B cell (primary cell): ENCODE measurements at regions not wholly inside any gene's neighbourhood (a gene's known extent, or its start where the extent isn't known, plus 50 kb on each side); places are given as distances from the start of the nearest gene placed in this dataset.

Experiments used
- ATAC-seq: fragments of 200-7000 bp; cut with Tn5 transposase; one replicate; pipeline ENCODE4 v1.10.0; 2021; ENCODE audit warnings: low read depth, mild to moderate bottlenecking, moderate number of reproducible peaks, moderate library complexity
- CTCF ChIA-PET: fragments of 350-600 bp; sonication (Branson Sonifier 250); formaldehyde crosslinking; loops from one replicate; lab custom pipeline; 2021; ENCODE audit warnings: antibody characterized with exemption, inconsistent platforms; lab: Charles Lee
- POLR2A ChIA-PET: fragments of 350-600 bp; sonication (Branson Sonifier 250); formaldehyde crosslinking; loops from one replicate; lab custom pipeline; 2021; ENCODE audit warnings: antibody characterized with exemption; lab: Charles Lee
- DNase-seq: peaks from one replicate; pipeline ENCODE4 v3.0.0; 2013
- H2AFZ ChIP-seq: 2 replicates; pipeline ENCODE4 v1.6.1; 2012; ENCODE audit warnings: mild to moderate bottlenecking, low read depth, low read length; ENCODE audit not compliant: insufficient read depth, poor library complexity, severe bottlenecking
- H3K27ac ChIP-seq, 2 donors: 1 replicate in 1 of 2; 2 replicates in 1 of 2; pipeline ENCODE4 v1.5.1; 2012 to 2013; ENCODE audit warnings: low read length in 2 of 2, mild to moderate bottlenecking in 2 of 2, moderate library complexity in 1 of 2
- H3K27me3 ChIP-seq, 4 experiments: fragments of 200-600 bp in 1 of 4; sonication (generic) in 1 of 4; replicated peaks in 1 of 4; 1 replicate in 2 of 4; 2 replicates in 2 of 4; pipeline versions ENCODE4 v1.6.1 to v1.7.0; 2013 to 2016; ENCODE audit warnings: low read length in 3 of 4, mild to moderate bottlenecking in 2 of 4, mixed read lengths in 1 of 4, moderate library complexity in 1 of 4; ENCODE audit not compliant: insufficient read depth in 4 of 4, control insufficient read depth in 3 of 4; ENCODE audit errors: control extremely low read depth in 1 of 4
- H3K36me3 ChIP-seq, 2 experiments: replicated peaks in 1 of 2; 1 replicate in 1 of 2; 2 replicates in 1 of 2; pipeline versions ENCODE4 v1.6.1 to v1.7.1; 2013; ENCODE audit warnings: low read length in 1 of 2; ENCODE audit not compliant: insufficient read depth in 2 of 2, control insufficient read depth in 1 of 2; ENCODE audit errors: control extremely low read depth in 1 of 2, extremely low read depth in 1 of 2
- H3K4me1 ChIP-seq, 2 donors: fragments of 200-600 bp in 1 of 2; sonication (generic) in 1 of 2; 1 replicate in 1 of 2; 2 replicates in 1 of 2; pipeline versions ENCODE4 v1.5.1 to v1.6.1; 2013 to 2017; ENCODE audit warnings: low read length in 2 of 2; ENCODE audit not compliant: control insufficient read depth in 2 of 2, insufficient read depth in 2 of 2
- H3K4me2 ChIP-seq: replicated peaks from 2 replicates; pipeline ENCODE3; 2012; ENCODE audit warnings: mild to moderate bottlenecking, low read depth, low read length; ENCODE audit not compliant: poor library complexity, severe bottlenecking
- H3K4me3 ChIP-seq, 5 experiments: fragments of 200-600 bp in 1 of 5; sonication (generic) in 1 of 5; 1 replicate in 3 of 5; 2 replicates in 2 of 5; pipeline versions ENCODE4 v1.5.1 to v1.7.0; 2011 to 2016; ENCODE audit warnings: low read length in 4 of 5, mild to moderate bottlenecking in 4 of 5, low read depth in 2 of 5, control low read depth in 1 of 5, moderate library complexity in 1 of 5; ENCODE audit not compliant: insufficient read depth in 1 of 5; ENCODE audit errors: control extremely low read depth in 1 of 5, extremely low read depth in 1 of 5
- H3K79me2 ChIP-seq: fragments of 200-600 bp; sonication (generic); one replicate; pipeline ENCODE4 v1.6.0; 2016; ENCODE audit warnings: low read length; ENCODE audit not compliant: control insufficient read depth, insufficient read depth
- H3K9ac ChIP-seq: fragments of 200-600 bp; sonication (generic); 2 replicates; pipeline ENCODE4 v1.6.1; 2017; ENCODE audit warnings: mild to moderate bottlenecking, low read length, moderate library complexity
- H3K9me3 ChIP-seq, 3 donors: one replicate each; pipeline versions ENCODE4 v1.6.1 to v1.7.1; 2013; ENCODE audit warnings: low read length in 2 of 3; ENCODE audit not compliant: control insufficient read depth in 2 of 3, insufficient read depth in 1 of 3; ENCODE audit errors: control extremely low read depth in 1 of 3
- H4K20me1 ChIP-seq: 2 replicates; pipeline ENCODE4 v1.6.0; 2012; ENCODE audit warnings: mild to moderate bottlenecking, low read length; ENCODE audit not compliant: insufficient read depth, control insufficient read depth, poor library complexity, severe bottlenecking
- H3K27ac Mint-ChIP-seq: one replicate; pipeline ENCODE4 v1.8.0; 2021; ENCODE audit warnings: mixed read lengths
- H3K27me3 Mint-ChIP-seq: one replicate; pipeline ENCODE4 v1.8.0; 2021; ENCODE audit warnings: mixed read lengths
- H3K4me1 Mint-ChIP-seq: one replicate; pipeline ENCODE4 v1.8.0; 2021; ENCODE audit warnings: mixed read lengths
- H3K4me3 Mint-ChIP-seq: one replicate; pipeline ENCODE4 v1.8.0; 2021; ENCODE audit warnings: mixed read lengths
- H3K9me3 Mint-ChIP-seq: one replicate; pipeline ENCODE4 v1.8.0; 2022; ENCODE audit warnings: mixed read lengths; ENCODE audit not compliant: insufficient read depth
- EZH2 ChIP-seq: IDR thresholded peaks from 2 replicates; pipeline ENCODE4 v1.6.1; 2012; ENCODE audit warnings: borderline replicate concordance, low read depth, mild to moderate bottlenecking, moderate library complexity, low read length; ENCODE audit not compliant: insufficient read depth, poor library complexity, severe bottlenecking
- WGBS: methylation state at CpG from one replicate; pipeline ENCODE4 v1.1.5; 2013; ENCODE audit warnings: missing lambda C conversion rate; ENCODE audit not compliant: insufficient coverage; 5-methylcytosine and 5-hydroxymethylcytosine counted together
- intact Hi-C: fragments of 100-400 bp; cut with micrococcal nuclease; formaldehyde crosslinking; loops from one replicate; pipeline ENCODE4 v1.10.0; 2022
- TF ChIP-seq, protein P1 (sequence below): fragments of 200-600 bp; IDR thresholded peaks from one replicate; pipeline ENCODE4 v1.8.0; 2022; ENCODE audit warnings: antibody characterized with exemption, mild to moderate bottlenecking

DNA sequence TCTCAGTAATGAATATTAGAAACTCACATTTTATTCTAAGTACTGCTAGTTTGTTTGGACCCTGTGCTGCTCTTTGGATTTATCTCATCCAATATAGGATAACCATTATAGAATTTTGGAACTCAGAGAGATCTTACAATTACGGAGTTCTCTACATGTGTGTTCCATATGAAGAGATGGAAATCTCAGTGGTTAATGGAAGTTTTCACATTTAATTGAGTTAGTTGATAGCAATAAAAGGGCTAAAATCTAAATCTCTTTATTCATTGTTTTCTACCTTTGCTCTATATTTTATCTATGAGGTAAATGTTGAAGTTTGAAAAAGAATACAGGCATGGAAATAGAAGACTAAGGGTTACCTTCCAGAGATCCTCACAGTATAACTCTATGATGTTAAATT, 558.0 kb upstream of the KIF2B start:
- H4K20me1 ChIP-seq: no peaks in the 10 kb centered on the region
- no peak overlapping the region for H3K27ac ChIP-seq
- DNase-seq: no peak
- H3K27me3 ChIP-seq: no peaks in the 10 kb centered on the region
- ATAC-seq: no peak
- intact Hi-C loops: no loop called here
- H3K36me3 ChIP-seq: no peaks in the 10 kb centered on the region
- Mint-ChIP-seq H3K27ac (no peak overlapping the region), H3K27me3 (no peaks in the 10 kb centered on the region), H3K4me3 (no peak overlapping the region), H3K9me3 (peaks cover 2% of the 10 kb centered on the region), H3K4me1 (no peaks in the 10 kb centered on the region)
- peaks cover 0 to 4% (median 0%) of the 10 kb centered on the region in 3 donors for H3K9me3 ChIP-seq
- ChIA-PET POLR2A (no interaction called here), CTCF (no interaction called here)
- WGBS: no CpG with 5 or more reads among the region's 1 CpG
- no peak overlapping the region for H3K9ac ChIP-seq
- no peak overlapping the region for H3K4me3 ChIP-seq
- H3K4me2 ChIP-seq: no peak overlapping the region
- H2AFZ ChIP-seq: no peak overlapping the region
- no peaks in the 10 kb centered on the region for H3K79me2 ChIP-seq
- H3K4me1 ChIP-seq: no peaks in the 10 kb centered on the region
- TF ChIP-seq, protein P1, sequence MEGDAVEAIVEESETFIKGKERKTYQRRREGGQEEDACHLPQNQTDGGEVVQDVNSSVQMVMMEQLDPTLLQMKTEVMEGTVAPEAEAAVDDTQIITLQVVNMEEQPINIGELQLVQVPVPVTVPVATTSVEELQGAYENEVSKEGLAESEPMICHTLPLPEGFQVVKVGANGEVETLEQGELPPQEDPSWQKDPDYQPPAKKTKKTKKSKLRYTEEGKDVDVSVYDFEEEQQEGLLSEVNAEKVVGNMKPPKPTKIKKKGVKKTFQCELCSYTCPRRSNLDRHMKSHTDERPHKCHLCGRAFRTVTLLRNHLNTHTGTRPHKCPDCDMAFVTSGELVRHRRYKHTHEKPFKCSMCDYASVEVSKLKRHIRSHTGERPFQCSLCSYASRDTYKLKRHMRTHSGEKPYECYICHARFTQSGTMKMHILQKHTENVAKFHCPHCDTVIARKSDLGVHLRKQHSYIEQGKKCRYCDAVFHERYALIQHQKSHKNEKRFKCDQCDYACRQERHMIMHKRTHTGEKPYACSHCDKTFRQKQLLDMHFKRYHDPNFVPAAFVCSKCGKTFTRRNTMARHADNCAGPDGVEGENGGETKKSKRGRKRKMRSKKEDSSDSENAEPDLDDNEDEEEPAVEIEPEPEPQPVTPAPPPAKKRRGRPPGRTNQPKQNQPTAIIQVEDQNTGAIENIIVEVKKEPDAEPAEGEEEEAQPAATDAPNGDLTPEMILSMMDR: no peak
- no peak for TF ChIP-seq EZH2

GRCh38 chr17:53253956-53254597, 568.6 kb upstream of the KIF2B start:
- Mint-ChIP-seq H3K4me1 (no peaks in the 10 kb centered on the region), H3K4me3 (no peak overlapping the region), H3K9me3 (peaks cover 8% of the 10 kb centered on the region), H3K27me3 (no peaks in the 10 kb centered on the region), H3K27ac (no peak overlapping the region)
- no peak overlapping the region for H3K9ac ChIP-seq
- no peaks in the 10 kb centered on the region for H3K36me3 ChIP-seq
- no peak overlapping the region for H3K27ac ChIP-seq
- DNase-seq (no peak), ATAC-seq (no peak)
- intact Hi-C loops: no loop called here
- CTCF ChIA-PET: no interaction called here
- no peak overlapping the region for H3K4me2 ChIP-seq
- H4K20me1 ChIP-seq: no peaks in the 10 kb centered on the region
- H3K79me2 ChIP-seq: no peaks in the 10 kb centered on the region
- H3K27me3 ChIP-seq: no peaks in the 10 kb centered on the region
- WGBS: 43% methylated on average over 1 of the region's 1 CpG
- no peaks in the 10 kb centered on the region for H3K4me1 ChIP-seq
- TF ChIP-seq, protein P1: no peak
- no peak for TF ChIP-seq EZH2
- H3K4me3 ChIP-seq: no peak overlapping the region
- POLR2A ChIA-PET: no interaction called here
- peaks cover 0 to 14% (median 3%) of the 10 kb centered on the region in 3 donors for H3K9me3 ChIP-seq
- no peak overlapping the region for H2AFZ ChIP-seq
